ENCODE measurements at regions not wholly inside any gene's neighbourhood (a gene's known extent, or its start where the extent isn't known, plus 50 kb on each side); places are given as distances from the start of the nearest gene placed in this dataset.

- no TSS peak for BruUV-seq (replicated peaks)
- Histone ChIP-seq H3K9me3 (ENCODE audit: low read length) (peaks cover 31% of the 10 kb centered on the region), H3K4me2 (ENCODE audit: low read depth, low read length) (no peak overlapping the region), H3K27me3 (ENCODE audit: control insufficient read depth in 1 of 2, insufficient read depth in 2 of 2, low read length in 2 of 2) (no peaks in the 10 kb centered on the region), H3K79me2 (ENCODE audit: insufficient read depth, low read length) (no peaks in the 10 kb centered on the region), H3K4me3 (replicated peaks in 1 of 3; ENCODE audit: insufficient read depth in 1 of 3, low read depth in 2 of 3, low read length in 3 of 3) (no peak overlapping the region), H3K27ac (ENCODE audit: extremely low read length, insufficient read depth, low read length) (no peak overlapping the region), H3K36me3 (replicated peaks in 1 of 2; ENCODE audit: control insufficient read depth in 1 of 2, insufficient read depth in 2 of 2, low read length in 2 of 2) (no peaks in the 10 kb centered on the region), H3K9ac (ENCODE audit: insufficient read depth, low read depth, low read length) (no peak overlapping the region), H4K20me1 (ENCODE audit: insufficient read depth, low read length) (no peaks in the 10 kb centered on the region), H3K4me1 (ENCODE audit: insufficient read depth, low read length) (no peaks in the 10 kb centered on the region), H2AFZ (ENCODE audit: low read length) (no peak overlapping the region)
- 0% methylated on average over 2 of the region's 2 CpGs for WGBS (ENCODE audit: low lambda C conversion rate)
- intact Hi-C loops (cut with micrococcal nuclease; ENCODE audit: unreplicated experiment) (no loop called here), in situ Hi-C loops (cut with HindIII; ENCODE audit: extremely low pct_ligation_motif_present, low pct_unique_long_range_greater_than_20kb) (no loop called here)
- no peak for FAIRE-seq
- ChIA-PET CTCF (ENCODE audit: low intra/inter-chr PET ratio, low total read pairs) (no interaction called here), POLR2A (no interaction called here)
- DNase-seq (ENCODE audit: low spot score), result no peak
- ATAC-seq, result no peak
- no peak for TF ChIP-seq SNAPC2 (CRISPR knock-in tag; IDR thresholded peaks at IDR 0.05)
- TF ChIP-seq NKX3-1 (CRISPR knock-in tag; IDR thresholded peaks at IDR 0.05), result no peak
- no peak for TF ChIP-seq ADNP (CRISPR knock-in tag; IDR thresholded peaks at IDR 0.05)
Observed at GRCh38 chr5:164175083-164175482, 669.7 kb downstream of the MAT2B start.

DNA sequence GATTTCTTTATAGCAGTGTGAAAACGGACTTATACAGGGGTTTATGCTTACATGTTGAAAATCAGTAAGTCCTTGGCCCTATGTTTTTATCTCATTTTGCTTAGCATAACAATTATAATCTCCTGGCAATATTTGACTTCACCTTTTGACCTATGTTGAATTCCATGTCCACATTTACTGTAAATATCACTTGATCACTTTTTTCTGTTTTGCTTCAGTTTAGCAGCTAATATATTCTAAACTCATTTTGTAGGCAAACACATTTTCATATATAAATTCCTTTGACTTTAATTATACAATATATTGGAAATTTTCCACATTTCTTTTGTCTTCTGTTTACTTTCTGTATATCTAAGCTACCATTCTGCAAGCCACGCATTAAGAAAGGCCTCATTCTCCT is 674.0 kb downstream of the MAT2B start:
- no TSS peak for BruUV-seq (replicated peaks)
- Histone ChIP-seq H3K4me1 (ENCODE audit: insufficient read depth, low read length) (no peaks in the 10 kb centered on the region), H3K4me3 (replicated peaks in 1 of 3; ENCODE audit: insufficient read depth in 1 of 3, low read depth in 2 of 3, low read length in 3 of 3) (no peak overlapping the region), H3K9ac (ENCODE audit: insufficient read depth, low read depth, low read length) (no peak overlapping the region), H3K9me3 (ENCODE audit: low read length) (peaks cover 26% of the 10 kb centered on the region), H3K79me2 (ENCODE audit: insufficient read depth, low read length) (no peaks in the 10 kb centered on the region), H2AFZ (ENCODE audit: low read length) (no peak overlapping the region), H3K4me2 (ENCODE audit: low read depth, low read length) (no peak overlapping the region), H3K27me3 (ENCODE audit: control insufficient read depth in 1 of 2, insufficient read depth in 2 of 2, low read length in 2 of 2) (no peaks in the 10 kb centered on the region), H3K27ac (ENCODE audit: extremely low read length, insufficient read depth, low read length) (no peak overlapping the region), H3K36me3 (replicated peaks in 1 of 2; ENCODE audit: control insufficient read depth in 1 of 2, insufficient read depth in 2 of 2, low read length in 2 of 2) (no peaks in the 10 kb centered on the region), H4K20me1 (ENCODE audit: insufficient read depth, low read length) (no peaks in the 10 kb centered on the region)
- ChIA-PET POLR2A (no interaction called here), CTCF (ENCODE audit: low intra/inter-chr PET ratio, low total read pairs) (no interaction called here)
- intact Hi-C loops (cut with micrococcal nuclease; ENCODE audit: unreplicated experiment), result no loop called here
- FAIRE-seq (no peak), DNase-seq (ENCODE audit: low spot score) (no peak), ATAC-seq (no peak)
- in situ Hi-C loops (cut with HindIII; ENCODE audit: extremely low pct_ligation_motif_present, low pct_unique_long_range_greater_than_20kb), result no loop called here
- TF ChIP-seq KDM3A (CRISPR knock-in tag; IDR thresholded peaks at IDR 0.05; ENCODE audit: low read depth) (no peak), ZNF33B (CRISPR knock-in tag; IDR thresholded peaks at IDR 0.05) (no peak), ZNF776 (CRISPR knock-in tag; IDR thresholded peaks at IDR 0.05) (no peak), RAD51 (IDR thresholded peaks at IDR 0.05; ENCODE audit: borderline replicate concordance) (no peak), WIZ (CRISPR knock-in tag; IDR thresholded peaks at IDR 0.05) (no peak), ZBTB3 (CRISPR knock-in tag; IDR thresholded peaks at IDR 0.05; ENCODE audit: borderline replicate concordance, low read depth) (no peak), ZNF781 (CRISPR knock-in tag; IDR thresholded peaks at IDR 0.05; ENCODE audit: borderline replicate concordance, not compliant biosample characterization) (no peak), ZNF296 (CRISPR knock-in tag; conservative IDR thresholded peaks at IDR 0.05) (no peak), ZNF737 (CRISPR knock-in tag; IDR thresholded peaks at IDR 0.05; ENCODE audit: borderline replicate concordance) (no peak), CSRNP2 (CRISPR knock-in tag; conservative IDR thresholded peaks at IDR 0.05; ENCODE audit: low read depth) (no peak)
- TF ChIP-seq, protein P1, sequence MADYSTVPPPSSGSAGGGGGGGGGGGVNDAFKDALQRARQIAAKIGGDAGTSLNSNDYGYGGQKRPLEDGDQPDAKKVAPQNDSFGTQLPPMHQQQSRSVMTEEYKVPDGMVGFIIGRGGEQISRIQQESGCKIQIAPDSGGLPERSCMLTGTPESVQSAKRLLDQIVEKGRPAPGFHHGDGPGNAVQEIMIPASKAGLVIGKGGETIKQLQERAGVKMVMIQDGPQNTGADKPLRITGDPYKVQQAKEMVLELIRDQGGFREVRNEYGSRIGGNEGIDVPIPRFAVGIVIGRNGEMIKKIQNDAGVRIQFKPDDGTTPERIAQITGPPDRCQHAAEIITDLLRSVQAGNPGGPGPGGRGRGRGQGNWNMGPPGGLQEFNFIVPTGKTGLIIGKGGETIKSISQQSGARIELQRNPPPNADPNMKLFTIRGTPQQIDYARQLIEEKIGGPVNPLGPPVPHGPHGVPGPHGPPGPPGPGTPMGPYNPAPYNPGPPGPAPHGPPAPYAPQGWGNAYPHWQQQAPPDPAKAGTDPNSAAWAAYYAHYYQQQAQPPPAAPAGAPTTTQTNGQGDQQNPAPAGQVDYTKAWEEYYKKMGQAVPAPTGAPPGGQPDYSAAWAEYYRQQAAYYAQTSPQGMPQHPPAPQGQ (CRISPR knock-in tag; IDR thresholded peaks at IDR 0.05; ENCODE audit: borderline replicate concordance), result no peak
- 1% methylated on average over 2 of the region's 2 CpGs for WGBS (ENCODE audit: low lambda C conversion rate)
